ENCODE measurements at regions not wholly inside any gene's neighbourhood (a gene's known extent, or its start where the extent isn't known, plus 50 kb on each side); places are given as distances from the start of the nearest gene placed in this dataset.

GRCh38 chr14:51518711-51519110, 133.0 kb upstream of the FRMD6 start:
- no peak for TF ChIP-seq POLR2AphosphoS5 (IDR thresholded peaks at IDR 0.05)
- TF ChIP-seq CTCF (IDR thresholded peaks at IDR 0.05; ENCODE audit: poor library complexity, severe bottlenecking), result no peak
- TF ChIP-seq RAD21 (conservative IDR thresholded peaks at IDR 0.05), result no peak
- no peak for TF ChIP-seq TAF1 (IDR thresholded peaks at IDR 0.05; ENCODE audit: low read depth)
- no peak for TF ChIP-seq MXI1 (conservative IDR thresholded peaks at IDR 0.05; ENCODE audit: poor library complexity, severe bottlenecking)
